HG03521 (cell line): ENCODE measurements at regions not wholly inside any gene's neighbourhood (a gene's known extent, or its start where the extent isn't known, plus 50 kb on each side); places are given as distances from the start of the nearest gene placed in this dataset.
"Not testable (repeated sequence)": the region's sequence is repeated elsewhere in the genome, so short reads cannot be mapped to it uniquely, and the experiment has no call there.

ENCODE experiments used
- ATAC-seq: cut with Tn5 transposase; IDR thresholded peaks from one replicate; pipeline ENCODE4 v1.9.1; 2021; ENCODE audit warnings: mild to moderate bottlenecking, moderate library complexity; ENCODE audit not compliant: unreplicated experiment

GRCh38 chr4:179597301-179597700 lies 2155.1 kb upstream of the AGA start:
- no peak for ATAC-seq

GRCh38 chr4:179601671-179602070 lies 2159.4 kb upstream of the AGA start:
- ATAC-seq = no peak

GRCh38 chr4:179605196-179605595 lies 2163.0 kb upstream of the AGA start:
- ATAC-seq = no peak

DNA sequence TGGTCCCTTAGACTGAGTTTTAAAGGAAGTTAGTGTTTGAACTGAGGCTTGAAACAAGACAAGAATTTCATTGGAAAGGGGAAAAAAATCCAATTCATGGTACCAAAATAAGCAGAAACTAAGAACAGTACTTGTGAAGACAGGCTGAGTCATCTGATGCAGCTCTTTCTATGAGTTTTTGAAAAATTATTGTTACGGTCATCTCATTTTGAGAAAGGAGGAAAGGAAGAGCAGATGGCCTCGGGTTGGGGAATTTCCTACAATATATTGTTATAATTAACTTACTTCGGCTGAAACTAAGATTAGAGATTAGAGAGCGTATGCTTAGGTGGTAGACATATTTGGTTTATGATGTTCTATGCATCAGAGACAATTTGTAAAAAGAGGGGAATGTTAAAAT lies 2164.8 kb upstream of the AGA start:
- ATAC-seq = no peak

DNA sequence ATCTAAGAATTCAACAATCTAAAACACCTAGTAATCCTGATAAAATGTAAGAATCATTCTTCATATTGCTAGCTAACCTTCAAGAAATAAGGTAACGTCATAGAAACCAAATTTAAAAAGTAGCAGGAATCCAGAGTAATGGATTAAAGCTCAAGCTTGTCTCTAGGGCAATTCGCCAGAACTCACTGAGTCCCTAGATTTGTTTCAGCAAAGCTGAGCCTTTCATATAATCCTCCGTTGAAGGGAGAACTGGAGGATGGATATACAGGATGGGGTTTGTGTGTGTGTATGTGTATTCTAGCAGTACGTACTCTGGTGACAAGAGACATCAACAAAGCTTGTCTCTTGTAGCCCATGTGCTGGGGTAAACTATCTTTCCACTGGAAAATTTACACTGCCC lies 2173.5 kb upstream of the AGA start:
- ATAC-seq = no peak

GRCh38 chr4:179618966-179619365 lies 2176.7 kb upstream of the AGA start:
- ATAC-seq = no peak

- no peak for ATAC-seq
These were observed 2182.5 kb upstream of the AGA start for GRCh38 chr4:179624768-179625181.

DNA sequence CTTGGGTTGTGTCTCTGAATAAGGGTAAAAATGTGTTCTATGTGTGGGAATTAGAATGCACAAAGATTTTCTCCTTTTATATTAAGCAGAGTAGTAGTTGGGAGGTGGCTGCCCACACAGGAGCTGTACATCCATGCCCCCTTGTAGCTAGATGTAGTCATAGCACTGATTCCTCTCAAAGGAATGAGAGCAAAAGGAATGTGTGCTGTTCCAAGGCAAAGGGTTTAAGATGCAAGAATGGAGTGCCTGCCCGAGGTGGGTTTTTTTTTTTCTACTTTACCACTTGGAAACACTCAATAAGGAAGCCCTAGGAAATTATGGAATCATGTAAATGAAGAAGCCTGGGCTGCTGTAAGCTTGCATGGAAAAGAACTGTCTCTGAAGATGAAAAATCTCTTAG lies 2183.2 kb upstream of the AGA start:
- ATAC-seq = no peak

DNA sequence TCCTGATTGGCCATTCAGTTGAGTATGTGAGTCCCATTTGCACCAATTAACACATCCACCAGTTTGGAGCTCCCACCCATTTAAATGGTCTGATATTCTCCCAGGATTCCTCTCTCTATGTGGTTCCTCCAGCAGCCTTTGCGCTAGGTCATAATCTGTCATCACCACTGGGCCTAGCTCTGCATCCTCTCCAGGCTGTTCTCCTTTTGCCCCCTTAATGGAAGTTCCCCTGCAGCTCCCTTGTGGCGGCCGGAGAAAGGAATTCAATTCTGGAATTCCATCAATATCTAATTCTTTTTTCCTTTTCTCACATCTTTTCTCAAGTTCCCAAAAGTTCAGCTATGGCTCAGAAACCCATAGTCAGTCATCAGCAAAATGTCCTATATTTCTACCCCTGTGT lies 2184.4 kb upstream of the AGA start:
- no peak for ATAC-seq

DNA sequence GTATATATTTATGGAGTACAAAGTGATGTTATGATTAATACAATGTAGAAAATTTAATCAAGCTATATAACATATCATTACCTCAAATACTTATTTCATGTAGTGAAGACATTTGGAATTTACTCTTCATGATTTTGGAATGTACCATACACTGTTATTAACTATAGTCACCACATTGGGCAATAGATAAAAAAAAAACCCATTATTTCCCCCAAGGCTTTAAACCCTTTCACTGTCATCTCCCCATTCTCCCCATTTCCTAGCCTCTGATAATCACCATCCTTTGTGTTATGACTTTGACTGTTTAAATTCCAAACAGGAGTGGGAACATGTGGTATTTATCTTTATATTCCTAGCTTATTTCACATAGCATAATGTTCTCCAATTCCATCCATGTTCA lies 2189.1 kb upstream of the AGA start:
- ATAC-seq = no peak

- no peak for ATAC-seq
These were observed 2192.6 kb upstream of the AGA start for GRCh38 chr4:179634862-179635261.

GRCh38 chr4:179662522-179662921 lies 2220.3 kb upstream of the AGA start:
- ATAC-seq = no peak

- no peak for ATAC-seq
These were observed 2221.6 kb upstream of the AGA start for GRCh38 chr4:179663641-179664429.

- ATAC-seq = no peak
These were observed 2222.3 kb upstream of the AGA start for GRCh38 chr4:179664430-179665027.

DNA sequence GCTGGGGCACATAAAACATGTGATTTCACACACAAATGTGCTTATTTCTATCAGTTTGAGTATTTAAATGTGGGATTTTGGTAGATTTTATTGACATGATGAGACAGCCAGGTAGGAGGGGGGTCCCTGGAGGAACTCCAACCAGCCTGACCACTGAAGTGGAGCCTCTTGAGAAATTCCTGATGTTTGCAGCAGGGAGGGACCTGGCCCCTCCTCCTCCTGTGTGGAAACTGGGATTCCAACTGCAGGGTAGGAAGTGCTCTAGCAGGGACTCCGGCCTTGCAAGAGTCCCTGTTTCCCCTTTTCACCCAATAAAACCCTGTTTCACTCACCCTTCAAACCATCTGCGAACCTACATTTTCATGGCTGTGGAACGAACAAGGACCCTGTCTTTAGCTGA lies 2224.0 kb upstream of the AGA start:
- ATAC-seq = no peak

GRCh38 chr4:179671609-179672008 lies 2229.4 kb upstream of the AGA start:
- ATAC-seq = no peak

GRCh38 chr4:179678093-179678814 lies 2236.0 kb upstream of the AGA start:
- no peak for ATAC-seq

- ATAC-seq = not testable (repeated sequence)
These were observed 2241.4 kb upstream of the AGA start for GRCh38 chr4:179683661-179684060.

DNA sequence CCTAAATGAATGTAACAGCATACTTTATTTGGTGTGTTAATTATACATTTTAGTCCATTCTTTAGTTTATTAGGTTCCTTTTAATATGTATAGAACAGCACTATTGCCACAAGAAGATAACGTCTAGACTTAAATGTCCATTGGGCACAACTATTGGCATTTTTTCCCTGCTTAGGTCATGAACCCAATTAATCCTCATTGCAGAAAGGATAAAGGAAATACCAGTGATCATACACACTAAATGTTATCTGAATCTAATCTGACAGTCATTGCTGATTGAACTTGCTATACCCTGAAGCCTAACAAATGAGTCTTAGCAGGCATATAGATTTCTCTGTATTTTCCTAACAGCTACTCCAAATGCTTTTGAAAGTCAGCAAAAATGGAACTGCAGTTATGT lies 2250.0 kb upstream of the AGA start:
- no peak for ATAC-seq

DNA sequence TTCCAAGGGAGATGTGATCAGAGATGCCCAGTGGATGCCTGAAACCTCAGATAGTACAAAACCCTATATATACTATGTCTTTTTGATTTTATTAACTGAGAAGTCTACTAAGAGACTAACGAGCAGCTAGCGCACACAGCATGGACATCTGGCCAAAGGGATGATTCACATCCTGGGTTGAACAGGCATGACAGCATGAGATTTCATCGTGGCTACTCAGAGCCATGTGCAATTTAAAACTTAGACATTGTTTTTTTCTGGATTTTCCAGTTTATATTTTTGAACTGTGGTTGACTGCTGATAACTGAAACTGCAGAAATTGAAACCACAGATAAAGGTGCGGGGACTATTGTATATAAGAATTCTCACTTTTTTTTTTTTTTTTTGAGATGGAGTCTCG lies 2252.9 kb upstream of the AGA start:
- no peak for ATAC-seq

DNA sequence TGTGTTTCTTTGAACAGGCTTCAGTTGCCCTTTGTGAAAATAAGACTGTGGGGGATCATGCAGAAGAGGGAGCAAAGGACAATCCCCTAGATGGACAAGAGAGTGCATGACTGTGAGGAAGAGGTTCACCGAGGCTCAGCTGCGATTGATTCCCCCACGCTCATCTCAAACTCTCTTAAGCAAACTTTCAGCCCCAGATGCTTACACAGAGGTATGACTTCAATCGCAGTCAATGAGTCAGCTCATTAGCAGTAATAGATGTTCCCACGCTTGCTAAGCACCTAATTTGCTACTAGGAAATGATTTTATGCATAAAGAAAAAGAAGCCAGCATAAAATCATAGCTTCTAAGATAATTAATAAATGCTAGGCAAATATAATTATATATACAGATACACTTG lies 2256.1 kb upstream of the AGA start:
- no peak for ATAC-seq

GRCh38 chr4:179709961-179710624 lies 2267.9 kb upstream of the AGA start:
- no peak for ATAC-seq
